ENCODE measurements at regions not wholly inside any gene's neighbourhood (a gene's known extent, or its start where the extent isn't known, plus 50 kb on each side); places are given as distances from the start of the nearest gene placed in this dataset.

- H3K36me3 Mint-ChIP-seq (ENCODE audit: low read depth, unreplicated experiment): no peaks in the 10 kb centered on the region
- no peak overlapping the region for H3K27ac ChIP-seq (ENCODE audit: low read depth, low read length)
- FAIRE-seq: no peak
Measured at GRCh38 chr14:98853063-98853729, 418.8 kb downstream of the BCL11B start.

GRCh38 chr14:98855926-98856715, 415.9 kb downstream of the BCL11B start:
- Histone ChIP-seq H3K4me3 (ENCODE audit: insufficient read depth, low read depth, low read length) (no peak overlapping the region), H4K20me1 (ENCODE audit: insufficient read depth, low read length) (no peaks in the 10 kb centered on the region), H3K9me3 (ENCODE audit: insufficient read depth, low read depth, low read length) (no peaks in the 10 kb centered on the region), H3K4me1 (ENCODE audit: insufficient read depth, low read length) (no peaks in the 10 kb centered on the region), H3K36me3 (ENCODE audit: insufficient read depth, low read length) (no peaks in the 10 kb centered on the region), H3K9ac (ENCODE audit: low read length) (no peak overlapping the region), H2AFZ (ENCODE audit: low read depth, low read length) (no peak overlapping the region), H3K79me2 (ENCODE audit: insufficient read depth, low read length) (no peaks in the 10 kb centered on the region), H3K27ac (ENCODE audit: low read depth, low read length) (no peak overlapping the region), H3K27me3 (ENCODE audit: insufficient read depth, low read length) (no peaks in the 10 kb centered on the region), H3K4me2 (ENCODE audit: low read length) (no peak overlapping the region)
- Mint-ChIP-seq H3K27ac (ENCODE audit: unreplicated experiment) (no peak overlapping the region), H3K4me1 (ENCODE audit: low read depth, unreplicated experiment) (no peaks in the 10 kb centered on the region), H3K36me3 (ENCODE audit: low read depth, unreplicated experiment) (no peaks in the 10 kb centered on the region), H3K27me3 (ENCODE audit: low read depth, unreplicated experiment) (peaks cover 51% of the 10 kb centered on the region), H3K9me3 (ENCODE audit: unreplicated experiment) (no peaks in the 10 kb centered on the region), H3K4me3 (ENCODE audit: unreplicated experiment) (no peak overlapping the region)
- no peak for TF ChIP-seq EZH2 (IDR thresholded peaks at IDR 0.05; ENCODE audit: insufficient read depth, low read length)
- no peak for TF ChIP-seq CTCF (IDR thresholded peaks at IDR 0.05; ENCODE audit: insufficient read depth, low read depth, low read length)
- no peak for DNase-seq (ENCODE audit: low read depth)
- FAIRE-seq: no peak

More at GRCh38 chr14:98853063-98853729, 418.8 kb downstream of the BCL11B start:
- peaks cover 31% of the 10 kb centered on the region for H3K27me3 Mint-ChIP-seq (ENCODE audit: low read depth, unreplicated experiment)
- Histone ChIP-seq H3K36me3 (ENCODE audit: insufficient read depth, low read length) (no peaks in the 10 kb centered on the region), H4K20me1 (ENCODE audit: insufficient read depth, low read length) (no peaks in the 10 kb centered on the region), H3K4me1 (ENCODE audit: insufficient read depth, low read length) (no peaks in the 10 kb centered on the region), H3K4me2 (ENCODE audit: low read length) (no peak overlapping the region), H3K27me3 (ENCODE audit: insufficient read depth, low read length) (no peaks in the 10 kb centered on the region), H3K79me2 (ENCODE audit: insufficient read depth, low read length) (no peaks in the 10 kb centered on the region), H3K4me3 (ENCODE audit: insufficient read depth, low read depth, low read length) (no peak overlapping the region), H2AFZ (ENCODE audit: low read depth, low read length) (no peak overlapping the region), H3K9ac (ENCODE audit: low read length) (no peak overlapping the region), H3K9me3 (ENCODE audit: insufficient read depth, low read depth, low read length) (no peaks in the 10 kb centered on the region)
- no peak overlapping the region for H3K4me3 Mint-ChIP-seq (ENCODE audit: unreplicated experiment)
- no peaks in the 10 kb centered on the region for H3K4me1 Mint-ChIP-seq (ENCODE audit: low read depth, unreplicated experiment)
- no peak overlapping the region for H3K27ac Mint-ChIP-seq (ENCODE audit: unreplicated experiment)
- no peaks in the 10 kb centered on the region for H3K9me3 Mint-ChIP-seq (ENCODE audit: unreplicated experiment)
- no peak for TF ChIP-seq EZH2 (IDR thresholded peaks at IDR 0.05; ENCODE audit: insufficient read depth, low read length)
- TF ChIP-seq CTCF (IDR thresholded peaks at IDR 0.05; ENCODE audit: insufficient read depth, low read depth, low read length): no peak
- DNase-seq (ENCODE audit: low read depth): no peak

GRCh38 chr14:98858158-98858557, 413.8 kb downstream of the BCL11B start:
- peaks cover 67% of the 10 kb centered on the region for H3K27me3 Mint-ChIP-seq (ENCODE audit: low read depth, unreplicated experiment)
- TF ChIP-seq CTCF (IDR thresholded peaks at IDR 0.05; ENCODE audit: insufficient read depth, low read depth, low read length) (no peak), EZH2 (IDR thresholded peaks at IDR 0.05; ENCODE audit: insufficient read depth, low read length) (no peak)

More at GRCh38 chr14:98858158-98858557, 413.8 kb downstream of the BCL11B start:
- H3K36me3 ChIP-seq (ENCODE audit: insufficient read depth, low read length): no peaks in the 10 kb centered on the region
- H3K27ac Mint-ChIP-seq (ENCODE audit: unreplicated experiment): no peak overlapping the region
- DNase-seq (ENCODE audit: low read depth): no peak
- H3K27ac ChIP-seq (ENCODE audit: low read depth, low read length): no peak overlapping the region
- H3K4me1 Mint-ChIP-seq (ENCODE audit: low read depth, unreplicated experiment): no peaks in the 10 kb centered on the region
- H2AFZ ChIP-seq (ENCODE audit: low read depth, low read length): no peak overlapping the region
- FAIRE-seq: no peak
- no peak overlapping the region for H3K4me3 Mint-ChIP-seq (ENCODE audit: unreplicated experiment)
- H3K27me3 ChIP-seq (ENCODE audit: insufficient read depth, low read length): no peaks in the 10 kb centered on the region
- no peaks in the 10 kb centered on the region for H3K9me3 Mint-ChIP-seq (ENCODE audit: unreplicated experiment)
- H3K4me3 ChIP-seq (ENCODE audit: insufficient read depth, low read depth, low read length): no peak overlapping the region
- H3K9me3 ChIP-seq (ENCODE audit: insufficient read depth, low read depth, low read length): no peaks in the 10 kb centered on the region
- H3K36me3 Mint-ChIP-seq (ENCODE audit: low read depth, unreplicated experiment): no peaks in the 10 kb centered on the region
- no peak overlapping the region for H3K4me2 ChIP-seq (ENCODE audit: low read length)
- no peaks in the 10 kb centered on the region for H3K4me1 ChIP-seq (ENCODE audit: insufficient read depth, low read length)
- H3K79me2 ChIP-seq (ENCODE audit: insufficient read depth, low read length): no peaks in the 10 kb centered on the region
- no peaks in the 10 kb centered on the region for H4K20me1 ChIP-seq (ENCODE audit: insufficient read depth, low read length)
- H3K9ac ChIP-seq (ENCODE audit: low read length): no peak overlapping the region

All from astrocyte (in vitro differentiated cells and primary cell).